H1 (cell line): ENCODE measurements at regions not wholly inside any gene's neighbourhood (a gene's known extent, or its start where the extent isn't known, plus 50 kb on each side); places are given as distances from the start of the nearest gene placed in this dataset.
A peak's percentile ranks its signal among the peaks of the same experiment; 100 is the strongest.

ENCODE experiments used
- CTCF ChIA-PET: fragments of 300-600 bp; sonication (Branson Sonifier 250); formaldehyde crosslinking; loops from one replicate; lab custom pipeline; 2021; ENCODE audit not compliant: partially characterized antibody; lab: Charles Lee
- POLR2A ChIA-PET: fragments of 300-600 bp; sonication (Branson Sonifier 250); formaldehyde crosslinking; loops from one replicate; lab custom pipeline; 2021; ENCODE audit warnings: inconsistent platforms; ENCODE audit not compliant: partially characterized antibody; lab: Charles Lee
- DNase-seq, 2 experiments: peaks; one replicate each; pipeline versions ENCODE4 v3.0.0 to v3.0.0-alpha.2; 2010 to 2022; ENCODE audit warnings: low spot score in 2 of 2, low read depth in 1 of 2, mixed read lengths in 1 of 2
- FAIRE-seq: peaks from 2 replicates; lab custom pipeline; 2011; peaks lifted over from hg19 to GRCh38; lab: Jason Lieb, UNC
- H2AFZ ChIP-seq: 2 replicates; pipeline ENCODE4 v1.8.1; 2012; ENCODE audit warnings: low read length, inconsistent platforms
- H2AK5ac ChIP-seq: 2 replicates; pipeline ENCODE4 v1.6.1; 2013; ENCODE audit warnings: low read depth, low read length
- H2BK120ac ChIP-seq: replicated peaks from 2 replicates; pipeline ENCODE3; 2013; ENCODE audit warnings: low read depth, low read length, inconsistent platforms
- H2BK12ac ChIP-seq: 2 replicates; pipeline ENCODE4 v1.6.1; 2013; ENCODE audit warnings: low read depth, low read length
- H2BK15ac ChIP-seq: 2 replicates; pipeline ENCODE4 v1.6.1; 2013; ENCODE audit warnings: low read length
- H2BK20ac ChIP-seq: 2 replicates; pipeline ENCODE4 v1.6.1; 2013; ENCODE audit warnings: low read length
- H2BK5ac ChIP-seq: 2 replicates; pipeline ENCODE4 v1.6.1; 2013; ENCODE audit warnings: low read depth, low read length
- H3K14ac ChIP-seq: 2 replicates; pipeline ENCODE4 v1.6.1; 2013; ENCODE audit warnings: inconsistent platforms; ENCODE audit not compliant: insufficient read length
- H3K18ac ChIP-seq: 2 replicates; pipeline ENCODE4 v1.6.1; 2013; ENCODE audit warnings: low read length; ENCODE audit errors: extremely low read depth
- H3K23ac ChIP-seq: 2 replicates; pipeline ENCODE4 v1.6.1; 2013; ENCODE audit warnings: inconsistent platforms; ENCODE audit not compliant: insufficient read length
- H3K23me2 ChIP-seq: 2 replicates; pipeline ENCODE4 v1.6.1; 2013; ENCODE audit warnings: low read depth, low read length
- H3K27ac ChIP-seq: 2 replicates; pipeline ENCODE4 v1.6.1; 2011; ENCODE audit warnings: low read depth, low read length, inconsistent platforms
- H3K27me3 ChIP-seq, 4 experiments: replicated peaks in 1 of 4; 1 replicate in 1 of 4; 2 replicates in 3 of 4; pipeline versions ENCODE4 v1.6.1 to v1.8.1; 2011 to 2013; ENCODE audit warnings: low read length in 3 of 4, mild to moderate bottlenecking in 3 of 4, inconsistent platforms in 2 of 4, mixed read lengths in 2 of 4, moderate library complexity in 1 of 4; ENCODE audit not compliant: control insufficient read depth in 3 of 4, insufficient read depth in 3 of 4; ENCODE audit errors: extremely low read depth in 1 of 4
- H3K36me3 ChIP-seq, 4 experiments: 2 replicates each; pipeline versions ENCODE4 v1.6.1 to v1.8.1; 2011 to 2013; ENCODE audit warnings: mild to moderate bottlenecking in 4 of 4, low read length in 3 of 4, moderate library complexity in 2 of 4, control low read depth in 1 of 4, inconsistent platforms in 1 of 4; ENCODE audit not compliant: insufficient read depth in 4 of 4, control insufficient read depth in 2 of 4
- H3K4ac ChIP-seq: replicated peaks from 2 replicates; pipeline ENCODE3; 2013; ENCODE audit warnings: low read length, low read depth, mixed read lengths, inconsistent platforms; ENCODE audit not compliant: insufficient read length
- H3K4me1 ChIP-seq, 4 experiments: replicated peaks in 1 of 4; 1 replicate in 1 of 4; 2 replicates in 3 of 4; pipeline versions ENCODE4 v1.6.1 to v1.8.1; 2011 to 2013; ENCODE audit warnings: low read length in 3 of 4, inconsistent platforms in 2 of 4, mixed read lengths in 1 of 4; ENCODE audit not compliant: insufficient read depth in 4 of 4, control insufficient read depth in 3 of 4
- H3K4me2 ChIP-seq, 2 experiments: 2 replicates each; pipeline versions ENCODE4 v1.6.1 to v1.8.1; 2011 to 2013; ENCODE audit warnings: low read depth in 2 of 2, low read length in 2 of 2, control low read depth in 1 of 2, inconsistent platforms in 1 of 2, mild to moderate bottlenecking in 1 of 2; ENCODE audit not compliant: insufficient read depth in 1 of 2
- H3K4me3 ChIP-seq, 4 experiments: fragments of 200-600, 300-600 bp in 1 of 4; sonication (generic), shearing (Covaris generic), sonication (Bioruptor Twin) in 1 of 4; 2 replicates each; pipeline versions ENCODE4 v1.5.1 to v1.8.1; 2011 to 2016; ENCODE audit warnings: low read length in 4 of 4, low read depth in 3 of 4, control low read depth in 2 of 4, inconsistent platforms in 2 of 4, mild to moderate bottlenecking in 2 of 4, mixed read lengths in 1 of 4, moderate library complexity in 1 of 4; ENCODE audit not compliant: insufficient read depth in 2 of 4; ENCODE audit errors: extremely low read depth in 1 of 4
- H3K56ac ChIP-seq: replicated peaks from 2 replicates; pipeline ENCODE3; 2013; ENCODE audit warnings: low read depth, mild to moderate bottlenecking, mixed read lengths, low read length, inconsistent platforms; ENCODE audit not compliant: insufficient read length
- H3K79me1 ChIP-seq: 2 replicates; pipeline ENCODE4 v1.6.1; 2013; ENCODE audit warnings: low read depth, low read length, control low read depth
- H3K79me2 ChIP-seq, 2 experiments: 2 replicates each; pipeline versions ENCODE4 v1.6.1 to v1.8.1; 2012 to 2013; ENCODE audit warnings: low read length in 2 of 2, mild to moderate bottlenecking in 2 of 2, inconsistent platforms in 1 of 2; ENCODE audit not compliant: insufficient read depth in 2 of 2, control insufficient read depth in 1 of 2
- H3K9ac ChIP-seq, 4 experiments: replicated peaks in 1 of 4; 1 replicate in 1 of 4; 2 replicates in 3 of 4; pipeline versions ENCODE4 v1.6.1 to v1.8.1; 2011 to 2013; ENCODE audit warnings: low read depth in 3 of 4, low read length in 3 of 4, control low read depth in 2 of 4, mild to moderate bottlenecking in 2 of 4, moderate library complexity in 2 of 4, inconsistent platforms in 1 of 4; ENCODE audit errors: extremely low read depth in 1 of 4
- H3K9me3 ChIP-seq, 2 experiments: 2 replicates each; pipeline versions ENCODE4 v1.6.1 to v1.8.1; 2012 to 2013; ENCODE audit warnings: mild to moderate bottlenecking in 2 of 2, moderate library complexity in 2 of 2, control low read depth in 1 of 2, inconsistent platforms in 1 of 2, low read depth in 1 of 2, low read length in 1 of 2, mixed read lengths in 1 of 2; ENCODE audit not compliant: insufficient read depth in 2 of 2
- H4K20me1 ChIP-seq, 2 experiments: replicated peaks in 1 of 2; 2 replicates each; pipeline versions ENCODE3 to v1.8.1; 2011 to 2013; ENCODE audit warnings: inconsistent platforms in 2 of 2, low read length in 2 of 2, mild to moderate bottlenecking in 1 of 2; ENCODE audit not compliant: insufficient read depth in 2 of 2, control insufficient read depth in 1 of 2
- H4K5ac ChIP-seq: 2 replicates; pipeline ENCODE4 v1.6.1; 2013; ENCODE audit warnings: low read length, low read depth, mixed read lengths, inconsistent platforms; ENCODE audit not compliant: insufficient read length
- H4K8ac ChIP-seq: 2 replicates; pipeline ENCODE4 v1.8.0; 2013; ENCODE audit warnings: mild to moderate bottlenecking, moderate library complexity, low read length, inconsistent platforms; ENCODE audit not compliant: insufficient read depth; ENCODE audit errors: extremely low read depth
- H4K91ac ChIP-seq: replicated peaks from 2 replicates; pipeline ENCODE3; 2013; ENCODE audit warnings: low read length, mixed read lengths, inconsistent platforms; ENCODE audit not compliant: insufficient read length
- KDM1A ChIP-seq: fragments of 200-600, 300-600 bp; sonication (generic); IDR thresholded peaks from 2 replicates; pipeline ENCODE4 v1.7.1; 2016; ENCODE audit warnings: mild to moderate bottlenecking, low read length, borderline replicate concordance
- KDM5A ChIP-seq: fragments of 200-600 bp; IDR thresholded peaks from 2 replicates; pipeline ENCODE4 v1.7.1; 2012; ENCODE audit warnings: mild to moderate bottlenecking, low read length, inconsistent platforms, mixed read lengths
- NRF1 ChIP-seq: IDR thresholded peaks from 2 replicates; pipeline ENCODE4 v1.6.1; 2011; ENCODE audit warnings: mild to moderate bottlenecking, low read depth, low read length, improper control_type of control experiment
- RFX5 ChIP-seq: IDR thresholded peaks from 2 replicates; pipeline ENCODE4 v1.6.1; 2011; ENCODE audit warnings: low read depth, low read length, improper control_type of control experiment, borderline replicate concordance
- TBP ChIP-seq: IDR thresholded peaks from 2 replicates; pipeline ENCODE4 v1.6.1; 2011; ENCODE audit warnings: low read depth, low read length, improper control_type of control experiment
- TEAD4 ChIP-seq: IDR thresholded peaks from 2 replicates; pipeline ENCODE4 v1.6.1; 2012; ENCODE audit warnings: low read depth, low read length, inconsistent platforms, mixed read lengths
- USF2 ChIP-seq: IDR thresholded peaks from 2 replicates; pipeline ENCODE4 v1.6.1; 2011; ENCODE audit warnings: low read length, improper control_type of control experiment
- TF ChIP-seq, protein P1 (sequence below): IDR thresholded peaks from 2 replicates; pipeline ENCODE4 v1.6.1; 2011; ENCODE audit warnings: low read depth, mild to moderate bottlenecking, low read length; ENCODE audit not compliant: insufficient read depth

GRCh38 chr14:48973151-48973550 is 613.0 kb downstream of the RPS29 start:
- H3K27me3 ChIP-seq: no peaks in the 10 kb centered on the region
- no peak overlapping the region for H3K4me2 ChIP-seq
- no peak for FAIRE-seq
- H3K4me1 ChIP-seq: no peaks in the 10 kb centered on the region
- H3K56ac ChIP-seq: no peak overlapping the region
- H2BK5ac ChIP-seq: no peak overlapping the region
- H4K91ac ChIP-seq: no peak overlapping the region
- no peak overlapping the region for H2BK120ac ChIP-seq
- no peak overlapping the region for H2AK5ac ChIP-seq
- no peaks in the 10 kb centered on the region for H4K20me1 ChIP-seq
- no peaks in the 10 kb centered on the region; the same call in 1 of the 2 replicates for H3K23me2 ChIP-seq
- H3K79me1 ChIP-seq: no peaks in the 10 kb centered on the region
- no peak overlapping the region for H3K27ac ChIP-seq
- no peak for DNase-seq
- ChIA-PET CTCF (interaction anchor here (0.9 kb wide), 1 partner anchor 288 kb away, joined by 3 read pairs; no protein-coding TSS in a partner anchor), POLR2A (no interaction called here)
- TF ChIP-seq TEAD4 (no peak), NRF1 (no peak), RFX5 (no peak), USF2 (no peak), KDM1A (no peak), TBP (no peak), KDM5A (no peak)
- TF ChIP-seq, protein P1, sequence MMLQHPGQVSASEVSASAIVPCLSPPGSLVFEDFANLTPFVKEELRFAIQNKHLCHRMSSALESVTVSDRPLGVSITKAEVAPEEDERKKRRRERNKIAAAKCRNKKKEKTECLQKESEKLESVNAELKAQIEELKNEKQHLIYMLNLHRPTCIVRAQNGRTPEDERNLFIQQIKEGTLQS: no peak
- no peak overlapping the region for H3K4me3 ChIP-seq
- H2BK20ac ChIP-seq: no peak overlapping the region
- no peak overlapping the region for H3K18ac ChIP-seq
- no peak overlapping the region for H4K5ac ChIP-seq
- no peak overlapping the region for H3K4ac ChIP-seq
- no peak overlapping the region for H3K23ac ChIP-seq
- no peak overlapping the region for H3K9ac ChIP-seq
- no peak overlapping the region for H2BK12ac ChIP-seq
- no peak overlapping the region for H2BK15ac ChIP-seq
- H3K79me2 ChIP-seq: no peaks in the 10 kb centered on the region
- H3K36me3 ChIP-seq: no peaks in the 10 kb centered on the region
- no peak overlapping the region for H3K14ac ChIP-seq
- H4K8ac ChIP-seq: no peak overlapping the region
- H2AFZ ChIP-seq: 0 out of 2 replicates have a peak overlapping the region, but pooled peaks have one; percentile 4
- no peaks in the 10 kb centered on the region for H3K9me3 ChIP-seq
